ENCODE measurements at regions not wholly inside any gene's neighbourhood (a gene's known extent, or its start where the extent isn't known, plus 50 kb on each side); places are given as distances from the start of the nearest gene placed in this dataset.

- TF ChIP-seq CTCF (IDR thresholded peaks at IDR 0.05) (no peak), POLR2A (IDR thresholded peaks at IDR 0.05) (no peak)
Measured at GRCh38 chr5:119706049-119706448, 76.7 kb downstream of the FAM170A start.
